ENCODE measurements at regions not wholly inside any gene's neighbourhood (a gene's known extent, or its start where the extent isn't known, plus 50 kb on each side); places are given as distances from the start of the nearest gene placed in this dataset.

DNA sequence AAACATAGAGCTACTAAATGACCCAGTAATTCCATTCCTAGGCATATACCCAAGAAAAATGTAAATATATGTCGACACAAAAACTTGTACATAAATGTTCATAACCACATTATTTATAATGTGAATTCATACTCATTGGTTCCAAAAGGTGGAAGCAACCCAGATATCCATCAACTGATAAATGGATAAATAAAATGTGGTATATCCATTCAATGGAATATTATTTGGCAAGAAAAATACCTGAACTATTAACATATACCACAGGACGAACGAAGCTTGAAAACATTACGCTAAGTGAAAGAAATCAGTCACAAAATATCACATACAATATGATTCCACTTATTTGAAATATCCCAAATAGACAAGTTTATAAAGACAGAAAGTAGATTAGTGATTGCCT is 99.0 kb upstream of the SOX5 start:
- TF ChIP-seq, protein P1, sequence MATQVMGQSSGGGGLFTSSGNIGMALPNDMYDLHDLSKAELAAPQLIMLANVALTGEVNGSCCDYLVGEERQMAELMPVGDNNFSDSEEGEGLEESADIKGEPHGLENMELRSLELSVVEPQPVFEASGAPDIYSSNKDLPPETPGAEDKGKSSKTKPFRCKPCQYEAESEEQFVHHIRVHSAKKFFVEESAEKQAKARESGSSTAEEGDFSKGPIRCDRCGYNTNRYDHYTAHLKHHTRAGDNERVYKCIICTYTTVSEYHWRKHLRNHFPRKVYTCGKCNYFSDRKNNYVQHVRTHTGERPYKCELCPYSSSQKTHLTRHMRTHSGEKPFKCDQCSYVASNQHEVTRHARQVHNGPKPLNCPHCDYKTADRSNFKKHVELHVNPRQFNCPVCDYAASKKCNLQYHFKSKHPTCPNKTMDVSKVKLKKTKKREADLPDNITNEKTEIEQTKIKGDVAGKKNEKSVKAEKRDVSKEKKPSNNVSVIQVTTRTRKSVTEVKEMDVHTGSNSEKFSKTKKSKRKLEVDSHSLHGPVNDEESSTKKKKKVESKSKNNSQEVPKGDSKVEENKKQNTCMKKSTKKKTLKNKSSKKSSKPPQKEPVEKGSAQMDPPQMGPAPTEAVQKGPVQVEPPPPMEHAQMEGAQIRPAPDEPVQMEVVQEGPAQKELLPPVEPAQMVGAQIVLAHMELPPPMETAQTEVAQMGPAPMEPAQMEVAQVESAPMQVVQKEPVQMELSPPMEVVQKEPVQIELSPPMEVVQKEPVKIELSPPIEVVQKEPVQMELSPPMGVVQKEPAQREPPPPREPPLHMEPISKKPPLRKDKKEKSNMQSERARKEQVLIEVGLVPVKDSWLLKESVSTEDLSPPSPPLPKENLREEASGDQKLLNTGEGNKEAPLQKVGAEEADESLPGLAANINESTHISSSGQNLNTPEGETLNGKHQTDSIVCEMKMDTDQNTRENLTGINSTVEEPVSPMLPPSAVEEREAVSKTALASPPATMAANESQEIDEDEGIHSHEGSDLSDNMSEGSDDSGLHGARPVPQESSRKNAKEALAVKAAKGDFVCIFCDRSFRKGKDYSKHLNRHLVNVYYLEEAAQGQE (IDR thresholded peaks at IDR 0.05; ENCODE audit: low read depth) = no peak
- TF ChIP-seq POLR2A (IDR thresholded peaks at IDR 0.05; ENCODE audit: borderline replicate concordance, extremely low read depth, insufficient read depth, insufficient read length) (no peak), POLR2AphosphoS5 (IDR thresholded peaks at IDR 0.05; ENCODE audit: low read depth, low read length) (no peak), YY1 (IDR thresholded peaks at IDR 0.05; ENCODE audit: extremely low read depth, insufficient replicate concordance, low read depth, low read length) (no peak), RAD21 (IDR thresholded peaks at IDR 0.05; ENCODE audit: low read depth) (no peak), CBX3 (IDR thresholded peaks at IDR 0.05; ENCODE audit: low read depth) (no peak)
- TF ChIP-seq, protein P2, sequence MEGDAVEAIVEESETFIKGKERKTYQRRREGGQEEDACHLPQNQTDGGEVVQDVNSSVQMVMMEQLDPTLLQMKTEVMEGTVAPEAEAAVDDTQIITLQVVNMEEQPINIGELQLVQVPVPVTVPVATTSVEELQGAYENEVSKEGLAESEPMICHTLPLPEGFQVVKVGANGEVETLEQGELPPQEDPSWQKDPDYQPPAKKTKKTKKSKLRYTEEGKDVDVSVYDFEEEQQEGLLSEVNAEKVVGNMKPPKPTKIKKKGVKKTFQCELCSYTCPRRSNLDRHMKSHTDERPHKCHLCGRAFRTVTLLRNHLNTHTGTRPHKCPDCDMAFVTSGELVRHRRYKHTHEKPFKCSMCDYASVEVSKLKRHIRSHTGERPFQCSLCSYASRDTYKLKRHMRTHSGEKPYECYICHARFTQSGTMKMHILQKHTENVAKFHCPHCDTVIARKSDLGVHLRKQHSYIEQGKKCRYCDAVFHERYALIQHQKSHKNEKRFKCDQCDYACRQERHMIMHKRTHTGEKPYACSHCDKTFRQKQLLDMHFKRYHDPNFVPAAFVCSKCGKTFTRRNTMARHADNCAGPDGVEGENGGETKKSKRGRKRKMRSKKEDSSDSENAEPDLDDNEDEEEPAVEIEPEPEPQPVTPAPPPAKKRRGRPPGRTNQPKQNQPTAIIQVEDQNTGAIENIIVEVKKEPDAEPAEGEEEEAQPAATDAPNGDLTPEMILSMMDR (IDR thresholded peaks at IDR 0.05 in 2 of 3, conservative IDR thresholded peaks at IDR 0.05 in 1 of 3; ENCODE audit: borderline replicate concordance in 1 of 3, insufficient read depth in 1 of 3, low read depth in 2 of 3, low read length in 2 of 3) = no peak
- TF ChIP-seq, protein P3, sequence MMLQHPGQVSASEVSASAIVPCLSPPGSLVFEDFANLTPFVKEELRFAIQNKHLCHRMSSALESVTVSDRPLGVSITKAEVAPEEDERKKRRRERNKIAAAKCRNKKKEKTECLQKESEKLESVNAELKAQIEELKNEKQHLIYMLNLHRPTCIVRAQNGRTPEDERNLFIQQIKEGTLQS (IDR thresholded peaks at IDR 0.05) = no peak

Data from HCT116 (cell line).